HG02798 (cell line): ENCODE measurements at regions not wholly inside any gene's neighbourhood (a gene's known extent, or its start where the extent isn't known, plus 50 kb on each side); places are given as distances from the start of the nearest gene placed in this dataset.

Experiments
- ATAC-seq: cut with Tn5 transposase; IDR thresholded peaks from one replicate; pipeline ENCODE4 v1.9.1; 2021; ENCODE audit warnings: mild to moderate bottlenecking; ENCODE audit not compliant: unreplicated experiment, poor library complexity

DNA sequence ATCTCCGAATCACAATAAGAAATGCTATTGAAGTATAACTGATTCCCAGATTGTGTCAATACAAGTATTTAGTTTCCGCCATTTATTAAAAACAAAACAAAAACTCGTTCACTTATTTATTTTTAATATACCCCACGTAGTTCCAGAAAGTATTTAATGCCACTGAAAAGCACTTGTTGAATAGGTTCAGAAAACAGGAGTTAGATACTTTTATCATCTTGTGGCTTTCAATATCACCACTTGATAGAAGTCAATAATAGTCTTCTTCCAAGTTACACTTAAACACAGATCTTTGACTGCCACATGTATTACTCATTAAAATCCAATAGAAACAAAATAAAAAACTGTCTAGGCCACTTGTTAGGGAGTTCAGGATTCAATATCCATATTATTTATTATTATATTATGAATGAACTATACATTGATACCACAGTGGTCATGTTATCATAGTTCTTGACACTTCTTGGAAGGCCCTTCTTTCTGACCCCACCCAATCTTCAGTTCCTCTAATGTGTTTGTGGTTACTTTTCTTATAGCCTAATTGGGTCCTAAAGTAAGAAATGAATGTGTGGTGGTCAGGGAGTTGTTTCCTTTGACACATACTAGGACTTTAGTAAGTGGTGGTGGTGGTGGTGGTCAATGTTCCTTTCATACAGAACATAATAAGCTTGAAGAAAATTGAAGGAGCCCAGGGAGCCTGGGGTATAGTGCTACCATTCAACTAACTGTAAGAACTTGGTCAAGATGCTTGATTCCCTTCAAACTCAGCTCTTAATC is 221.3 kb upstream of the ITGA4 start:
- ATAC-seq = peak; percentile 92

DNA sequence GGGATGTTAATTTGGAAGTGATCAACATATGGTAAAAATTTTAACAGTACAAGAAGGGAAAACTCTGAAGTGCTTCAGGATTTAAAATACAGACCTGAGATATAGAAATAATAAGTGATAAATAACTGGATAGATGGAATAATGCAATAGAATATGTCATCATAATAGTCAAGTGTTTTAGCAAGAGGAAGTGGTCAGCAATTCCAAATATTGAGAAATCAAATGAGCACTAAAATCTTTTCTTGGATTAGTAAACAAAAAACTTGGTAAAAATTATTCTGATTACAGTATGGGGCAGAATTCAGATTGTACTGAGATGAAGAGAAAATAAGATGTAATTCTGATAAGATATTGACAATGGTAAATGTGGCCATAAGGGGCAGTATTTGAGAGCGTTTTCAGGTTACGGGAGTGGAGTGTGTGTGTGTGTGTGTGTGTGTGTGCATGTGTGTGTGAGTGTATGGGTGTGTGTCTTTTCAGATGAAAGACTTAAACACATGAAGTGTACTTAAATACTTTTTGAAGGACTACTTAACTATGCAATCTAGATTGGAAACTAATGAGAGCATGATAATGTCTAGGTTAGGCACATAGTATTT is 217.9 kb upstream of the ITGA4 start:
- no peak for ATAC-seq

DNA sequence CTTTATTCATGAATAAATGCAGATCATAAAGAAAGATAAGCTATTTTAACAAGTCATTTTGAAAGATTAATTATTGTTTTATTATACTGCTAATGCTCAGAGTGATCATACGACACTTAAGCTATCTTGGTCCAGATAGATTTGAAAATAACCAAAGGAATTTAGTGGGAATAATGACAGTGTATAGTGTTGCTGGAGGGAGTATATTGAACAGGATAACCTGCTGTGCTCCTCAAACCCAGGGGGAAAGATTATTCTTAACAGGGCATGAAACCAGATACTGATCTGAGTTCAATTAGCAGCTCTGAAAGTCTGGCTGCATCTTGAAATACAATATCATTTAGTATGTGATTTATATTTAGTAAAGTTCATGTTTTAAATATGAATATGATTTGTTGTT is 216.3 kb upstream of the ITGA4 start:
- no peak for ATAC-seq

DNA sequence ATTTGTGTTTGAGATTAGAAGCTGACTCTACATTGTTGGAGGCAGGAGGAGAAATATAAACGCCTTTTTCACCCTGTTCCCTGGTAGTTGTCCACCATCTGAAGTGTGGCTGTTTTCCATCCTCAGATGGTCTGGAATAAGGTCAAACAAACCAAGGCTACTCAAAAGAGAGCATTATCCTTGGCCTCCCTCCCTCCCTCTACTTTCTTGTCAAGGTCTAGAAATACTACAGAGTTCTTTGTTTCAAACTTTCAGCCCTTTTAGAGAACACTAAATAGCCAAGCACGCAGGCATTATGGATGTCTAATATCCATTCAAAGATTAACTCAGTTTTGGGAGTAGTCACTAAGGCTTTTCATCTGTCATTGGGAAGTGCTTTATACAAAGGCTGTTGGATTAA is 215.8 kb upstream of the ITGA4 start:
- ATAC-seq = peak; percentile 14

DNA sequence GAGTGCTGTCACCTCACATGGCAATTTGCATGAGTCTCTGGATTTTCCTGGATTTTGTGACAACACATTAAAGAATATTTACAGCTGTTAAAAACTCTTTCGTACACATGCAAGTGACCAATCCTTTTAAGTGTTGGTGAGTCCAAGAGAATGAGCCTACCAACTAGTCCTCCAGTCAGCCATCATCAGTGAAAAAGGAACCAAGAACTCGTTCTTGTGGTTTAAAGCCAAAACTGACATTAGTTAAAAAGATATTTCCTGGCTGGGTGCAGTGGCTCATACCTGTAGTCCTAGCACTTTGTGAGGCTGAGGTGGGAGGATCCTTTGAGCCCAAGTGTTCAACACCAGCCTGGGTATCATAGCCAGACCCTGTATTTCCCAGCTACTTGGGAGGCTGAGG is 215.4 kb upstream of the ITGA4 start:
- ATAC-seq = peak; percentile 87

DNA sequence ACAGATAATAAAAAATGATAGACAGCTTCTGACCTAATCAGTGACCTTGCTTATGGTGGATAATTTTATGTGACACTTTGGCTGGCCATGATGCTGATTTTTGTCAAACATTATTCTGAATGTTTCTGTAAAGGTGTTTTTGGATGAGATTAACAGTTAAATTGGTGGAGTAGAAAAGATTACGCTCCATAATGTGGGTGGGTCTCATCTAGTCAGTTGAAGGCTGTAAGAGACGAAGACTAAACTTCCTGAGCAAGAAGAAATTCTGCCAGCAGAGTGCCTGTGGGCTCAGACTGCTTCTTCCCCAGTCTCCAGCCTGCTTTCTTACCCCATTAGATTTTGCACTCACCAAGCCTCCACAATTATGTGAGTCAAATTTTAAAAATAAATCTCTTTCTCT is 214.9 kb upstream of the ITGA4 start:
- ATAC-seq = no peak

DNA sequence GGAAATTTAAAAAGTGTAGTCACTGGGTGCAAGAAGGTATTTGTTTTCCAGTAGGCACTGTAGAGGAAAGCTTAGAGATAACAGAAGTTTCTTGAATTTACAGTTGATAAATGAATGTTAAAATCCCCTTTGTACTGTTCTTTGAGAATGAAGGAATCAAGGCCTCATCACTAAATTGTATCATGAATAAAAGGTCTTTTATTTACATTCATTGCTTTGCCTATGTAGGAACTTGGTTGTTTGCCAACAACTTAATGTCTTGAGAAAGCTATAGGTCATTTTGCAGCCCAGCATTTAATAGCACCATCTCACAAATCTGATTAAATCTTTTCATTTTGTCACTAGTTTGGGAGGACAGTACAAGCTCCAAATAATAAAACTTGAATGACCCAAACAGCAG is 213.9 kb upstream of the ITGA4 start:
- no peak for ATAC-seq

DNA sequence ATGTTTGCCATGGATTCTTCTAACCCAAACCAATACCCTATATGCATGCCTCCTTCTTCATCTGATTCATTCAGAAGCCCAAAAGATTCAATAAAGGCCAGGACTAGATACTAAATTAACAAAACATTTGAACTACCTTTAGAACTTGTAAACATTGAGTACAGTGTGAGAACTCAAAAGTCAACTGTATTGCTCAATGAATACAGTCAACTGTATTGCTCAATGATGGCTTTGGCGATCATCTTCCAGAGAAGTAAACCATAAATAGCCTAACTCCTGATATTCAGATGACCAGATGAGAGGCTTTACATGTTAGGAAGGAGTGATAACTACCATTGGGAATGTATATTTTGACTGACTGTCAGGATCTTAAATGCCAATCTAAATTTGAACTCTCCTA is 206.5 kb upstream of the ITGA4 start:
- ATAC-seq = no peak

DNA sequence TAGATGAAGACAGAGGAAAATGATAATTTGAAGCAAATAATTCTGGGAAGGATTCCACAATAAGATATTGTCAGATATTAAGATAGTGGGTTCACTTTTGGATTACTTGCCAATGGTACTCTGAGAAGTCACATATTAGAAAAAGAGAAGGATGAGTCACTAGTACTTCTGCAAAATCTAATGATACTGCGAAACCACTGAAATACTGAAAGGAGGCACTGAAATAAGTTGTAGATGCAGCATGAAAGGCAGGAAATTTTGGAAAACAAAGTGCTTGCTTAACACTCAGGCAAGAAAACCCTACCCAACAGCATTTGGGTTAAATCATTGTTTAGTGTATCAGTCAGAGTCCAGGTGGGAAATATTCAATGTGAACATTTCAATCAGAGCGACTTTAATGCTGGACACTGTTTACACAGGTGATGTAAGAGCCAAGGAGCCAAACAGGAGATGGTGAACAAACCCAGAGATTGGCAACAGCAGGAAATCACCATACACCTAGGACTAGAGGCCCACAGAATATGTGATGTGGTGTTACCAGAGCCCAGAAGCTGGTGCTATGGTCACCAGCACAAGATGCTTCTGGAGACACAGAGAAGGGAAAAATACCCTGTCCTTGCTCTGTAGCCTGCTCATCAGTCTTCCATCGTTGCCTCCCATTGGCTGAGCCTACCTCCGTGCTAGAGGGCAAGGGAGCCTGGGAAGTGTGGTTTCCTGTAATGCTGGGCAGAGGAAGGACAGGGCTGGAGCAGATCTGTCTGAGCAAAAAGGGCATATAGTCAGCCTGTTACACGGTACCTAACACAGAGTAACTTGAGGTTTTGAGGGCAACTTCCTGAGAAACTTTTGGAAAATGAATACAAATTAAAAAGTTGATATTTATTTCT is 204.7 kb upstream of the ITGA4 start:
- no peak for ATAC-seq

DNA sequence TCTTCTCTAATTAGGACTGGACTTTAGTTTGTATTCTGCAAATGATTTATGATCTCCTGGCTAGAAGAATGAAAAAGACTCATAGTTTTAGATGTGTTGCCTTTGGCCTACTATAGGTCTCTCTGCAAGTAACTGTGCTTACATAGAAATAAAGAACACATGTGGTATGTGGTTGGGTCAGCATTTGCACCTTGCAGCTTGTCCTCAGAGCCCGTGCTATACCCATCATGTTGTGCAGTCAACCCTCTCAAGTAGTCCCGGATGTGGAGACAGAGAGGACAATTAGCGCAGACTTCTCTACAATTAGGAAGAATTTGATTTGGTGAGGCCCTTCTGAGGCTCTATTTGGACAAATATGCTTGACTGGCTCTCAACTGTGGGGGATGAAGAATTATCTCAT is 203.7 kb upstream of the ITGA4 start:
- ATAC-seq = no peak

DNA sequence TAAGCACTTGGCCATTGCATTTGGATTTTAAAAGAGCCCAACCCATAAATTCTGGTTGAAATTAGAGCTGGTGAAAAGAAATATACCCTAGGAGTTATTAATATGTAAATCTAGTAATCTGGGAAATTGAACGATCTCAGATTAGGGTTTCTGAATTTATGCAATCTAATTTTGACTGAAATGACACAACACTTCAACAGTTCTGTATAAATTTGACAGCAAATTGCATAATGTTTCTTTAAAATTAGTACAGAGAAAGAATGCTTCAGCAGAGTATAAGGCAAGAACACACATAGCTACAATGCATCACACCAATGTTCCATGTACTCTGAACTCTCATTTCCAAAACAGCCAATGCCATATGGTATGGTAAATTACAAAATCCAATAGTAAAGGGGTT is 201.5 kb upstream of the ITGA4 start:
- ATAC-seq = no peak

DNA sequence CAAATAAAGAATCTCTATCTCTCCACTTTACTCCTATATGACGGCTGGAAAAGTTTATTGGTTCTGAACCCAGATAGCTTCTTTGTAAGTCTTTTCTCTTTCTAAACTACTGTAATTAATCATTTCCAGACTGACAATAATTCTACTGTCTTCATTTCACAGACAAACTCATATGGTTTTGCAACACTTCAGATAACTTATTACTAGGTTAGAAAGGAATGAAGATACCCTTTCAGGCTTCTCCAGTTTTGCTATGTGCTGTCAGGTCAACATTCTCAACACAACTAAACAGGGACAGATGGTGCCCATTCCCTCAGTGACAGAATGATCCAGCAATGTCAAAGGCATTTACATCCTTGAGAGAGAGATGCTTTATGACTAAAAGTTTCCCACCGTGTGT is 198.5 kb upstream of the ITGA4 start:
- ATAC-seq = no peak

DNA sequence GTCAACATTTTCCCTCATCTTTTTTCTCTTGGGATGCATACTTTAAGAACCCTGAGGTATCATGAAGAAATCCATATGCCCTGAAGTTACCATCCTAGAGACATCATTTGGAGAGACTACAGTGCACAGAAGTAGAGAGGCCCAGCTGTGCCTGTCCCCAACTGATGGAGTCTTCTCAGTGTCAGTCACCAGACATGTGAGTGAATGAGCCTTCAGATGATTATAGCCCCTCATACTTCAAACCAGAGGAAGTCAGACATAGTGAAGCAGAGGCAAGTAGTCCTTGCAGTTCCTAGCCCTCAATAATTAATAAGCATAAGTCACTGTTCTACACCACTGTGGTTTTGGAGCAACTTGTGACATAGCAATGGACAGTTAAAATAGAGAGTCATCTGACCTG is 194.4 kb upstream of the ITGA4 start:
- ATAC-seq = no peak

DNA sequence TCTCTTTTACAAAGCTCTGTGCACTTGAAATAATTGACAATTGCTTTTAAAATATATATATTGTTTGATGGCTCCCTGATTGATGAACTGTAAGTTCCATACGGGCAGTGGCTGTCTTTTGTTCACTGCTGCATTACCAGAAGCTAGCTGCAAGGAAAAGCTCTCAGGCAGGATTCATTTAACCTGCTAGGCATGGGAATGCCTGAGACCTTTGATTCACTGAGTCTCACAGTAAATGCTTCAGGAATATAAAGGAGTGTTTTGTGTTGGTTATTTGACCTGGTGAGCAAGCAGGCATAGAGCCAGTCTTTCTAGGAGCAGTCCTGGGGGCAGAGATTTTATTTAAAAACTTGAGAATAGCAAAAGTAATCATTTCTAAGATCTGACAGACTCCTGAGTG is 193.2 kb upstream of the ITGA4 start:
- no peak for ATAC-seq

DNA sequence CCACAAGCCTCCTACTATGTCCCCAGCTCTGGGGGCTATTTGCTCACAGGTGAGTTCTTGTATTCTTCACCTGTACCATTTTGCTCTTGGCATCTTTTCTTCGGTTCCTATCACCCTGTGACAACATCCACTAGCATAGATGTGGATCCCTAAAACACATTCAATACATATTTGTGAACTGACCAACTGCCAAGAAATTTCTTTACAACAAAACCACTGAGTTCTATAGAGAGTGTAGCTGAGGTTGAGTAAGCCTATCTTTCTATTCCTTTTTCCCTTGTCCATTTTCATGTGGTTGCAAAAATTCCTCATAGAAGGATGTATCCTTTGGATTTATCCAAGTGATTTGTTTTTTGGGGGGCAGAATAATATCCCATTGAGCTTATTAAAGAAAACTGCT is 192.7 kb upstream of the ITGA4 start:
- ATAC-seq = no peak

DNA sequence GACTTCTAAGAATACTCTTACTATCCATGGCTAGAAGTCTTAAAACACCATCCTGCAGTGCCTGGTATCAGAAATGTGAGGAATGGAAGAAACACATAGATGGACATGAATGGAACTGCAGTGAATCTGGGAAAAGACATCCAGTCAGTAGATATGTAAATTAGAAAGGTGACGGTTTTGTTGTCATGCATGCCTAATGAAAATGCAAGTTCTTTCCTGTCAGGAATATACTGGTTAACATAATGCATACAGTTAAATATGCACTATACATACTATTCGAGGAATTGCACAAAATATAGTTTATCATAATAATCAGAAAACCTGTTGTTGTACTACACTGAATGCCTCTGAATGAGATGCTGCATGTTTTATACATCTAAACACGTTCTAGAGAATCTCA is 190.6 kb upstream of the ITGA4 start:
- ATAC-seq = no peak

DNA sequence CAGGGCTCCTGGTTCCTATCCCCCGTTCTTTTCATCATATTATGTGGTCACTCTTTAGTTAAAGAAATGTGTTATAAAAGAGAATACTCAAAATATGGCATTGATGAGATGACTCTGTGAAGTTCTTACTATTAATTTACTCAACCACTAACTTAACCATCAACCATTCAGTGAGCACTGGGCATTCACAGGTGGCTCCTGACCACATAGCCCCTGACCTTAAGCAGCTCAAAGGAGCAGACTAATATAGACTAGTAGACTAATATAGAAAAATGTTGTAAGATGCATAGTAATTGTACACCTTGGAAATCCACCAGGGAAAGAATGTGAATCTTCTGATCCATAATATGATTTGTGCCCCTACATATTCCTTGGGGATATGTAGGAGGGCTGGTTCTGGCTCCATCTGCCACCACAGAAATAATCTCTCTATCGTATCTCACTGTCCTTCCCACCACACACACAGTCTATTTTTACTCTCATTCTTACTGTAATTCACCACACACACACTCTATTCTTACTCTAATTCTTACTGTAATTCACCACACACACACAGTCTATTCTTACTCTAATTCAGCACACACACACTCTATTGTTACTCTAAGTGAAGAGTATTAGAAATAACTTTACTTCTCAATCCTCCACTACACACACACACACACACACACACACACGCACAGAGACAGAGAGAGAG is 188.9 kb upstream of the ITGA4 start:
- ATAC-seq = peak; percentile 60

DNA sequence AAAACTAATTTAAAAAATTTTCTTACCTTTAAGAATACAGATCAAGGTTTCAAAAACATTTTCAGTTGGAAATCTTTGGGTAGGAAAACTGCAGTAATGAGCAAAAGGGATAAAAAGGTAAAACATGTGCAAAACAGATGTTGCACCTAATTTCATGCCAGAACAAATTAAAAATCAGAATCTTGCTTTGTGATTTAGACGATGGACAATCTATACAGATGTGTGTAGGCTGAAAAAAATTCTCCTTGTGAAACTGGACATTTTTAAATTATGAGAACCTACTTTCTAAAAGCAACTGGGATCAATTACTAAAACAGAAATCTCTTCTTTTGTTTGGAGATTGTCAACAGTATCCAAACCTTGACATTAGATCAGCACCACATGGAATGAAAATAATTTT is 183.2 kb upstream of the ITGA4 start:
- ATAC-seq = no peak

DNA sequence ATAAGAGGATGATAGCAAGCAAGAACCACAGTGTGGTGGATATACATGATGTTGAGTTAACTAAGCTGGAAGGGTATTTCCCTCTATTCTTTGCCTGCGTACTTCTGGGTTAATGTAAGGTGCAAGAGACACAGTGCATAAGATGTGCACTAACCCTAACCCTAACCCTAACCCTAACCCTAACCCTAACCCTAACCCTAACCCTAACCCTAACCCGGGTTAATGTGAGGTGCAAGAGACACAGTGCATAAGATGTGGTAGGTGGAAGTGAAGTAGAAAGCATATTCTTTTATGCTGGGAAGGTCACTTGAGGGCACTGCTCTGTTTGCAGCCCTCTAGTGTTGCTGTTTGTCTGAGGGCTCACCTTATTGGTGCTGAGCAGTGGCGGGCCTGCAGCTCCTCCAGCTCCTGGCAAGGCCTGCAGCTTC is 181.5 kb upstream of the ITGA4 start:
- ATAC-seq = no peak

DNA sequence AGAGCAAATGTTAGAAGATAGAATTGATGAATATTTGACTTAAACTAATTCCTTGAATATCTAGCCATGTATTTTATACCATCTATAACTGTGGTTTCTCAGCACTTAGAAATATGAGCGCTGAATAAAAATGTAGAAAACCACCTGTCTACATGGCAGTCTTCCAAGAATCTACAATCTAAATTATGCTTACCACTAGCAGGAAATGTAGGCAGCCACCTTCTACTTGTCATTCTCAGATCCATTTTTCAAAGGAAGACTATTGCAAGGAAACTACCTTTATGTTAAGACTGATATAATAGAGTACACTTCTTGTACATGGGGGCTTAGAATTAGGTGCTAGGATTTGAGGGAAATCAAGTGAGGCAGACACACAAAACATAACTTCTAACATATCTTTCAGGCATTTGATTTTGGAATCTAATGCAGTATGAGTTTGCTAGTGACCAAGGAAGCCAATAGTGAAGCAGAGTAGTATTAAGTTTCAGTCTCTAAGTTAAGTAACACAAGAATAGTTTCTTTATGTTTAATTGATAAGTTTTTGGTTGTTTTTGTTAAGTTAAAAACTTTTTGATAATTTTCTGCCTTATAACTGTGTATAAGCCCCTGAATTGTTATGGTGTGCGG is 175.9 kb upstream of the ITGA4 start:
- no peak for ATAC-seq
